ENCODE measurements at regions not wholly inside any gene's neighbourhood (a gene's known extent, or its start where the extent isn't known, plus 50 kb on each side); places are given as distances from the start of the nearest gene placed in this dataset.

DNA sequence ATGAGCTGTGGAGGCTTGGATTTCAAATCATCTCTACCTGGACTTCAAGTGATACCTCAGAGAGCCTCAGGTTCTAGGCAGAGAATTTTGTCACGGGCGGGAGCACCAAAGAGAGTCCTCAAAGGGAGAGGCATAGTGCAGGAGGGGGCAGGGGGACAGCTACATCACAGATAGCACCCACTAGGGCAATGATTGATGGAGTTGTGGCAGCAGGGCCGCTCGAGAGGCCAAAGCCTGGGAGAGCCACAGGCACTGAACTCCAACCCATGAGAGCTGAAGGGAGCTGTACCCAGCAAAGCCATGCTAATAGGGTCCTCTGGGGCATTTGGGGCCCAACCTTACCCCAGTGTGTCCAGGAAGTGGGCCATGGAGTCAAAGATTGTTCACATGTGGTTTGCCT is 232.0 kb upstream of the PCDH15 start:
- TF ChIP-seq POLR2A (IDR thresholded peaks at IDR 0.05) (no peak), CTCF (IDR thresholded peaks at IDR 0.05) (no peak)

All from esophagus squamous epithelium (tissue), 4 donors.